Thyroid gland (tissue), 4 donors: ENCODE measurements at regions not wholly inside any gene's neighbourhood (a gene's known extent, or its start where the extent isn't known, plus 50 kb on each side); places are given as distances from the start of the nearest gene placed in this dataset.

Source experiments
- DNase-seq, 2 donors: peaks; one replicate each; pipeline ENCODE4 v3.0.0-alpha.2; 2019
- H3K27ac ChIP-seq, 3 donors: fragments of 200-600 bp; sonication (generic); 1 replicate in 2 of 3; 2 replicates in 1 of 3; pipeline ENCODE4 v1.5.1; 2016 to 2019; ENCODE audit warnings: mild to moderate bottlenecking in 1 of 3, moderate library complexity in 1 of 3
- H3K27me3 ChIP-seq: fragments of 200-600 bp; sonication (generic); one replicate; pipeline ENCODE4 v1.5.1; 2019
- H3K36me3 ChIP-seq, 2 donors: fragments of 200-600 bp; sonication (generic); one replicate each; pipeline ENCODE4 v1.5.1; 2016 to 2019
- H3K4me1 ChIP-seq, 2 donors: fragments of 200-600 bp; sonication (generic); one replicate each; pipeline ENCODE4 v1.5.1; 2017 to 2019
- H3K4me3 ChIP-seq, 3 donors: fragments of 200-600 bp; sonication (generic); replicated peaks in 1 of 3; 1 replicate in 2 of 3; 2 replicates in 1 of 3; pipeline ENCODE4 v1.5.1; 2016; ENCODE audit warnings: mild to moderate bottlenecking in 1 of 3
- H3K9me3 ChIP-seq: fragments of 200-600 bp; sonication (generic); one replicate; pipeline ENCODE4 v1.5.1; 2017
- CTCF ChIP-seq, 6 experiments: fragments of 200-600 bp in 3 of 6; fragments of 450-650 bp in 3 of 6; sonication (generic) in 3 of 6; IDR thresholded peaks; one replicate each; pipeline ENCODE4 v1.5.1; 2016 to 2019; ENCODE audit warnings: antibody characterized with exemption in 6 of 6, mild to moderate bottlenecking in 2 of 6, inconsistent platforms in 1 of 6, moderate library complexity in 1 of 6
- POLR2A ChIP-seq, 2 donors: fragments of 450-650 bp; IDR thresholded peaks; one replicate each; pipeline ENCODE4 v1.6.1; 2017; ENCODE audit warnings: antibody characterized with exemption in 2 of 2, mild to moderate bottlenecking in 2 of 2, moderate library complexity in 1 of 2
- whole genome bisulfite sequencing, 2 donors: methylation state at CpG; one replicate each; pipeline ENCODE4 v1.1.5; 2017; 5-methylcytosine and 5-hydroxymethylcytosine counted together
- intact Hi-C: fragments of 100-400 bp; cut with DNase I; formaldehyde crosslinking; loops from one replicate; pipeline ENCODE4 v1.15.1; 2023

GRCh38 chr16:73116576-73116975 is 68.6 kb upstream of the ZFHX3 start:
- intact Hi-C loops: no loop called here
- Histone ChIP-seq H3K27ac (no peak overlapping the region), H3K4me3 (no peak overlapping the region), H3K9me3 (no peaks in the 10 kb centered on the region), H3K36me3 (no peaks in the 10 kb centered on the region), H3K4me1 (no peaks in the 10 kb centered on the region), H3K27me3 (no peaks in the 10 kb centered on the region)
- TF ChIP-seq POLR2A (IDR thresholded peaks at IDR 0.05): no peak
- WGBS, 2 donors: 80 to 91% methylated on average over 2 of the region's 2 CpGs
- no peak for DNase-seq

GRCh38 chr16:73113336-73113735 is 65.4 kb upstream of the ZFHX3 start:
- H3K27ac ChIP-seq: no peak overlapping the region
- H3K36me3 ChIP-seq: no peaks in the 10 kb centered on the region
- no peaks in the 10 kb centered on the region for H3K27me3 ChIP-seq
- H3K4me3 ChIP-seq: no peak overlapping the region
- DNase-seq: no peak
- no peaks in the 10 kb centered on the region for H3K9me3 ChIP-seq
- 76 to 83% methylated on average over 6 of the region's 6 CpGs for WGBS, 2 donors
- intact Hi-C loops: no loop called here
- H3K4me1 ChIP-seq: no peaks in the 10 kb centered on the region
- TF ChIP-seq CTCF (IDR thresholded peaks at IDR 0.05) (no peak), POLR2A (IDR thresholded peaks at IDR 0.05) (no peak)

- Histone ChIP-seq H3K4me3 (no peak overlapping the region), H3K36me3 (no peaks in the 10 kb centered on the region), H3K27me3 (no peaks in the 10 kb centered on the region), H3K27ac (no peak overlapping the region), H3K4me1 (no peaks in the 10 kb centered on the region), H3K9me3 (no peaks in the 10 kb centered on the region)
- WGBS, 2 donors: 73 to 75% methylated on average over 9 to 10 of the region's 10 CpGs
- intact Hi-C loops: no loop called here
- DNase-seq: no peak
- TF ChIP-seq CTCF (IDR thresholded peaks at IDR 0.05): no peak
- TF ChIP-seq POLR2A (IDR thresholded peaks at IDR 0.05): no peak
Measured at GRCh38 chr16:73108195-73108963, 60.5 kb upstream of the ZFHX3 start.

- no peaks in the 10 kb centered on the region for H3K4me1 ChIP-seq
- H3K4me3 ChIP-seq: no peak overlapping the region
- H3K9me3 ChIP-seq: no peaks in the 10 kb centered on the region
- intact Hi-C loops: no loop called here
- no peaks in the 10 kb centered on the region for H3K27me3 ChIP-seq
- 86 to 99% methylated on average over 4 of the region's 4 CpGs for WGBS, 2 donors
- no peak overlapping the region for H3K27ac ChIP-seq
- no peak for DNase-seq
- TF ChIP-seq CTCF (IDR thresholded peaks at IDR 0.05) (no peak), POLR2A (IDR thresholded peaks at IDR 0.05) (no peak)
- no peaks in the 10 kb centered on the region for H3K36me3 ChIP-seq
Measured at GRCh38 chr16:73107371-73107770, 59.4 kb upstream of the ZFHX3 start.

GRCh38 chr16:73106329-73107034 is 58.6 kb upstream of the ZFHX3 start:
- no peak for DNase-seq
- no peaks in the 10 kb centered on the region for H3K27me3 ChIP-seq
- H3K36me3 ChIP-seq: no peaks in the 10 kb centered on the region
- no peak overlapping the region for H3K4me3 ChIP-seq
- TF ChIP-seq CTCF (IDR thresholded peaks at IDR 0.05) (no peak), POLR2A (IDR thresholded peaks at IDR 0.05) (no peak)
- no peaks in the 10 kb centered on the region for H3K9me3 ChIP-seq
- H3K4me1 ChIP-seq: no peaks in the 10 kb centered on the region
- 66 to 74% methylated on average over 6 of the region's 6 CpGs for WGBS, 2 donors
- intact Hi-C loops: no loop called here
- no peak overlapping the region for H3K27ac ChIP-seq
